SH-SY5Y (cell line): ENCODE measurements at regions not wholly inside any gene's neighbourhood (a gene's known extent, or its start where the extent isn't known, plus 50 kb on each side); places are given as distances from the start of the nearest gene placed in this dataset.

Source experiments
- GATA2 ChIP-seq: IDR thresholded peaks from 2 replicates; pipeline ENCODE4 v1.6.1; 2011; ENCODE audit warnings: mild to moderate bottlenecking, low read depth, low read length
- GATA3 ChIP-seq: IDR thresholded peaks from 2 replicates; pipeline ENCODE4 v1.6.1; 2011; ENCODE audit warnings: low read depth, mild to moderate bottlenecking, low read length, moderate library complexity

GRCh38 chr13:31433207-31433606, 233.4 kb downstream of the B3GLCT start:
- TF ChIP-seq GATA3 (no peak), GATA2 (no peak)

GRCh38 chr13:31433746-31434145, 234.0 kb downstream of the B3GLCT start:
- TF ChIP-seq GATA2 (no peak), GATA3 (no peak)

GRCh38 chr13:31434613-31435012, 234.8 kb downstream of the B3GLCT start:
- TF ChIP-seq GATA3 (no peak), GATA2 (no peak)

- TF ChIP-seq GATA2, result no peak
- TF ChIP-seq GATA3, result no peak
Observed at GRCh38 chr13:31435536-31435935, 235.8 kb downstream of the B3GLCT start.

GRCh38 chr13:31436478-31436877, 236.7 kb downstream of the B3GLCT start:
- TF ChIP-seq GATA2 (no peak), GATA3 (no peak)

GRCh38 chr13:31437975-31438374, 238.2 kb downstream of the B3GLCT start:
- TF ChIP-seq GATA2 (no peak), GATA3 (no peak)

- TF ChIP-seq GATA3, result no peak
- no peak for TF ChIP-seq GATA2
Observed at GRCh38 chr13:31440132-31440531, 240.4 kb downstream of the B3GLCT start.

GRCh38 chr13:31441800-31442510, 242.2 kb downstream of the B3GLCT start:
- no peak for TF ChIP-seq GATA2
- no peak for TF ChIP-seq GATA3

GRCh38 chr13:31442571-31442970, 242.8 kb downstream of the B3GLCT start:
- TF ChIP-seq GATA2 (no peak), GATA3 (no peak)

GRCh38 chr13:31444266-31444856, 244.6 kb downstream of the B3GLCT start:
- no peak for TF ChIP-seq GATA3
- TF ChIP-seq GATA2, result no peak

GRCh38 chr13:31452525-31452924, 252.8 kb downstream of the B3GLCT start:
- TF ChIP-seq GATA3 (no peak), GATA2 (no peak)

GRCh38 chr13:31455581-31455980, 255.8 kb downstream of the B3GLCT start:
- TF ChIP-seq GATA3 (no peak), GATA2 (no peak)

- TF ChIP-seq GATA3 (no peak), GATA2 (no peak)
Observed at GRCh38 chr13:31456056-31456455, 256.3 kb downstream of the B3GLCT start.

- no peak for TF ChIP-seq GATA2
- no peak for TF ChIP-seq GATA3
Observed at GRCh38 chr13:31460061-31460460, 260.3 kb downstream of the B3GLCT start.

- TF ChIP-seq GATA2 (no peak), GATA3 (no peak)
Observed at GRCh38 chr13:31461923-31462322, 262.1 kb downstream of the B3GLCT start.
